DND-41 (cell line): ENCODE measurements at regions not wholly inside any gene's neighbourhood (a gene's known extent, or its start where the extent isn't known, plus 50 kb on each side); places are given as distances from the start of the nearest gene placed in this dataset.

Experiments used
- ATAC-seq: fragments of 200-7000 bp; cut with Tn5 transposase; 3 replicates; pipeline ENCODE4 v1.9.1; 2021; ENCODE audit warnings: low read depth; ENCODE audit not compliant: insufficient read depth
- DNase-seq: peaks from one replicate; pipeline ENCODE4 v3.0.0-alpha.2; 2020
- H2AFZ ChIP-seq: 2 replicates; pipeline ENCODE4 v1.6.0; 2012; ENCODE audit warnings: low read depth, low read length
- H3K27ac ChIP-seq: 2 replicates; pipeline ENCODE4 v1.5.1; 2012; ENCODE audit warnings: low read length, inconsistent platforms
- H3K27me3 ChIP-seq: fragments of 200-600 bp; sonication (generic); 2 replicates; pipeline ENCODE4 v1.6.0; 2012; ENCODE audit warnings: low read length, mild to moderate bottlenecking, inconsistent platforms; ENCODE audit not compliant: insufficient read depth, poor library complexity
- H3K36me3 ChIP-seq: 2 replicates; pipeline ENCODE4 v1.5.1; 2012; ENCODE audit warnings: low read length, inconsistent platforms; ENCODE audit not compliant: insufficient read depth
- H3K4me1 ChIP-seq: 2 replicates; pipeline ENCODE4 v1.5.1; 2012; ENCODE audit warnings: mild to moderate bottlenecking, low read length; ENCODE audit not compliant: insufficient read depth
- H3K4me2 ChIP-seq: 2 replicates; pipeline ENCODE4 v1.6.0; 2012; ENCODE audit warnings: mild to moderate bottlenecking, moderate library complexity, low read length, inconsistent platforms; ENCODE audit not compliant: insufficient read depth
- H3K4me3 ChIP-seq, 2 experiments: fragments of 200-600 bp in 1 of 2; shearing (Covaris generic) in 1 of 2; 2 replicates each; pipeline ENCODE4 v1.5.1; 2012 to 2016; ENCODE audit warnings: inconsistent platforms in 2 of 2, low read length in 2 of 2, mild to moderate bottlenecking in 2 of 2, low read depth in 1 of 2, moderate library complexity in 1 of 2
- H3K79me2 ChIP-seq: 2 replicates; pipeline ENCODE4 v1.6.0; 2012; ENCODE audit warnings: low read length, inconsistent platforms; ENCODE audit not compliant: insufficient read depth
- H3K9ac ChIP-seq: 2 replicates; pipeline ENCODE4 v1.6.0; 2012; ENCODE audit warnings: low read depth, mild to moderate bottlenecking, inconsistent platforms, low read length, moderate library complexity
- H3K9me3 ChIP-seq: 2 replicates; pipeline ENCODE4 v1.5.1; 2012; ENCODE audit warnings: low read length, moderate library complexity, mild to moderate bottlenecking, inconsistent platforms; ENCODE audit not compliant: insufficient read depth, severe bottlenecking
- H4K20me1 ChIP-seq: 2 replicates; pipeline ENCODE4 v1.6.0; 2012; ENCODE audit warnings: low read length; ENCODE audit not compliant: insufficient read depth
- EZH2 ChIP-seq: IDR thresholded peaks from 3 replicates; pipeline ENCODE4 v1.6.1; 2012; ENCODE audit warnings: borderline replicate concordance, low read depth, mild to moderate bottlenecking, moderate library complexity, low read length, inconsistent platforms; ENCODE audit not compliant: severe bottlenecking
- TF ChIP-seq, protein P1 (sequence below): IDR thresholded peaks from 2 replicates; pipeline ENCODE4 v1.5.1; 2012; ENCODE audit warnings: borderline replicate concordance, low read length, moderate library complexity, mild to moderate bottlenecking; ENCODE audit not compliant: poor library complexity, severe bottlenecking; ENCODE audit errors: extremely low read depth

GRCh38 chr18:31237142-31237541 is 74.5 kb upstream of the DSC1 start:
- no peak for TF ChIP-seq EZH2
- TF ChIP-seq, protein P1, sequence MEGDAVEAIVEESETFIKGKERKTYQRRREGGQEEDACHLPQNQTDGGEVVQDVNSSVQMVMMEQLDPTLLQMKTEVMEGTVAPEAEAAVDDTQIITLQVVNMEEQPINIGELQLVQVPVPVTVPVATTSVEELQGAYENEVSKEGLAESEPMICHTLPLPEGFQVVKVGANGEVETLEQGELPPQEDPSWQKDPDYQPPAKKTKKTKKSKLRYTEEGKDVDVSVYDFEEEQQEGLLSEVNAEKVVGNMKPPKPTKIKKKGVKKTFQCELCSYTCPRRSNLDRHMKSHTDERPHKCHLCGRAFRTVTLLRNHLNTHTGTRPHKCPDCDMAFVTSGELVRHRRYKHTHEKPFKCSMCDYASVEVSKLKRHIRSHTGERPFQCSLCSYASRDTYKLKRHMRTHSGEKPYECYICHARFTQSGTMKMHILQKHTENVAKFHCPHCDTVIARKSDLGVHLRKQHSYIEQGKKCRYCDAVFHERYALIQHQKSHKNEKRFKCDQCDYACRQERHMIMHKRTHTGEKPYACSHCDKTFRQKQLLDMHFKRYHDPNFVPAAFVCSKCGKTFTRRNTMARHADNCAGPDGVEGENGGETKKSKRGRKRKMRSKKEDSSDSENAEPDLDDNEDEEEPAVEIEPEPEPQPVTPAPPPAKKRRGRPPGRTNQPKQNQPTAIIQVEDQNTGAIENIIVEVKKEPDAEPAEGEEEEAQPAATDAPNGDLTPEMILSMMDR = no peak
- no peak overlapping the region for H3K4me2 ChIP-seq
- H4K20me1 ChIP-seq = no peaks in the 10 kb centered on the region
- H2AFZ ChIP-seq = no peak overlapping the region
- no peaks in the 10 kb centered on the region for H3K36me3 ChIP-seq
- H3K4me1 ChIP-seq = no peaks in the 10 kb centered on the region
- H3K4me3 ChIP-seq = no peak overlapping the region
- H3K9ac ChIP-seq = no peak overlapping the region
- no peaks in the 10 kb centered on the region for H3K9me3 ChIP-seq
- H3K27ac ChIP-seq = no peak overlapping the region
- no peaks in the 10 kb centered on the region for H3K27me3 ChIP-seq
- DNase-seq (no peak), ATAC-seq (no peak)
- H3K79me2 ChIP-seq = no peaks in the 10 kb centered on the region

DNA sequence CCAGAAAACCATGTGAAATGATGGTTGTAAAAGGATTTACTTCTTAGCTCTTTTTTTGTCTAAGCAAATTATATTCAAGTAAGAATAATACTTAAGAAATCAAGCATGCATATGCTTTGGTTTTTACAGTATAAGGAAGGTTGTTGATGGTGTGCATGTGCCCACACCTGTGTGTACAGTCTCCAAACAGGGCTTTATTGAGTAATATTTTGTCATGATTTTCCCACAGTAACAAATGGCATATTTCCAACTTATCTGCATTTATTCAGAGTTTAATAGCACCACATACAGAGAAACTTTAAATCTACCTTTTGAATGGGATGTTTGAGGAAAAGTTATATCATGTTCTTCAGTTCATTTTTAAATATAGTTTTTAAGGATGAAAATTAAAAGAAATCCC is 76.5 kb upstream of the DSG1 start:
- ATAC-seq = no peak
- H3K36me3 ChIP-seq = no peaks in the 10 kb centered on the region

GRCh38 chr18:31241900-31242409 is 76.0 kb upstream of the DSG1 start:
- Histone ChIP-seq H3K4me1 (no peaks in the 10 kb centered on the region), H3K27ac (no peak overlapping the region)

More for the DNA sequence above, 76.5 kb upstream of the DSG1 start:
- Histone ChIP-seq H4K20me1 (no peaks in the 10 kb centered on the region), H3K4me1 (no peaks in the 10 kb centered on the region), H3K9me3 (no peaks in the 10 kb centered on the region), H2AFZ (no peak overlapping the region), H3K4me2 (no peak overlapping the region), H3K27ac (no peak overlapping the region), H3K9ac (no peak overlapping the region), H3K4me3 (no peak overlapping the region), H3K27me3 (no peaks in the 10 kb centered on the region), H3K79me2 (no peaks in the 10 kb centered on the region)
- no peak for DNase-seq
- TF ChIP-seq EZH2 = no peak
- TF ChIP-seq, protein P1 = no peak

More at GRCh38 chr18:31241900-31242409, 76.0 kb upstream of the DSG1 start:
- H3K27me3 ChIP-seq = no peaks in the 10 kb centered on the region
- no peaks in the 10 kb centered on the region for H4K20me1 ChIP-seq
- no peaks in the 10 kb centered on the region for H3K79me2 ChIP-seq
- no peak overlapping the region for H2AFZ ChIP-seq
- no peaks in the 10 kb centered on the region for H3K36me3 ChIP-seq
- H3K4me2 ChIP-seq = no peak overlapping the region
- no peak for TF ChIP-seq EZH2
- TF ChIP-seq, protein P1 = peak; percentile 35
- no peak overlapping the region for H3K9ac ChIP-seq
- no peak overlapping the region for H3K4me3 ChIP-seq
- H3K9me3 ChIP-seq = no peaks in the 10 kb centered on the region
- DNase-seq (no peak), ATAC-seq (no peak)
